Caco-2 (cell line): ENCODE measurements at regions not wholly inside any gene's neighbourhood (a gene's known extent, or its start where the extent isn't known, plus 50 kb on each side); places are given as distances from the start of the nearest gene placed in this dataset.

ENCODE experiments used
- BruUV-seq: library from RNA; stranded (reverse); fragments of 400-500 nt; replicated peaks from 2 replicates; lab custom pipeline; 2021; lab: Mats Ljungman, UMichigan
- CTCF ChIA-PET: fragments of 300-600 bp; sonication (Branson Sonifier 250); formaldehyde crosslinking; loops from one replicate; lab custom pipeline; 2022; ENCODE audit warnings: antibody characterized with exemption; lab: Charles Lee
- POLR2A ChIA-PET: fragments of 300-600 bp; sonication (Branson Sonifier 250); formaldehyde crosslinking; loops from one replicate; lab custom pipeline; 2022; ENCODE audit warnings: antibody characterized with exemption; lab: Charles Lee
- DNase-seq, 2 experiments: peaks; one replicate each; pipeline versions ENCODE4 v3.0.0 to v3.0.0-alpha.2; 2020 to 2022
- H3K27me3 ChIP-seq: replicated peaks from 2 replicates; pipeline ENCODE4 v1.6.0; 2011; ENCODE audit warnings: low read length; ENCODE audit not compliant: control insufficient read depth, insufficient read depth
- H3K36me3 ChIP-seq: 2 replicates; pipeline ENCODE4 v1.5.1; 2011; ENCODE audit warnings: low read length; ENCODE audit not compliant: control insufficient read depth, insufficient read depth
- H3K4me1 ChIP-seq: fragments of 250-450 bp; sonication (Bioruptor Pico); 2 replicates; pipeline ENCODE4 v1.5.1; 2020; ENCODE audit warnings: mild to moderate bottlenecking
- H3K4me3 ChIP-seq: 2 replicates; pipeline ENCODE4 v1.5.1; 2011; ENCODE audit warnings: low read depth, mild to moderate bottlenecking, control low read depth, low read length
- H3K9me3 ChIP-seq: fragments of 250-450 bp; sonication (Bioruptor Pico); 2 replicates; pipeline ENCODE4 v1.5.1; 2020; ENCODE audit warnings: mild to moderate bottlenecking, moderate library complexity
- H3K27ac Mint-ChIP-seq: one replicate; pipeline ENCODE4 v1.8.0; 2022; ENCODE audit warnings: mixed read lengths; ENCODE audit not compliant: unreplicated experiment
- H3K27me3 Mint-ChIP-seq: one replicate; pipeline ENCODE4 v1.8.0; 2022; ENCODE audit warnings: mixed read lengths; ENCODE audit not compliant: insufficient read depth, unreplicated experiment
- H3K36me3 Mint-ChIP-seq: one replicate; pipeline ENCODE4 v1.8.0; 2022; ENCODE audit warnings: mild to moderate bottlenecking, mixed read lengths; ENCODE audit not compliant: insufficient read depth, unreplicated experiment
- H3K4me1 Mint-ChIP-seq: one replicate; pipeline ENCODE4 v1.8.0; 2022; ENCODE audit warnings: low read depth, mixed read lengths; ENCODE audit not compliant: unreplicated experiment
- H3K4me3 Mint-ChIP-seq: one replicate; pipeline ENCODE4 v1.8.0; 2022; ENCODE audit warnings: mild to moderate bottlenecking, moderate library complexity, mixed read lengths; ENCODE audit not compliant: unreplicated experiment
- H3K9me3 Mint-ChIP-seq: one replicate; pipeline ENCODE4 v1.8.0; 2022; ENCODE audit warnings: mixed read lengths; ENCODE audit not compliant: unreplicated experiment
- CTCF ChIP-seq, 2 experiments: fragments of 200-600 bp in 1 of 2; IDR thresholded peaks; 1 replicate in 1 of 2; 2 replicates in 1 of 2; pipeline versions ENCODE4 v1.5.1 to v1.8.0; 2011 to 2022; ENCODE audit warnings: antibody characterized with exemption in 1 of 2, control low read depth in 1 of 2, inconsistent platforms in 1 of 2, low read depth in 1 of 2, low read length in 1 of 2, mild to moderate bottlenecking in 1 of 2, moderate library complexity in 1 of 2; ENCODE audit not compliant: insufficient read depth in 1 of 2, severe bottlenecking in 1 of 2, unreplicated experiment in 1 of 2
- intact Hi-C: fragments of 100-400 bp; cut with micrococcal nuclease; formaldehyde crosslinking; loops from one replicate; pipeline ENCODE4 v1.10.0; 2022; ENCODE audit not compliant: unreplicated experiment

- Mint-ChIP-seq H3K36me3 (no peaks in the 10 kb centered on the region), H3K4me1 (no peaks in the 10 kb centered on the region), H3K27me3 (peaks cover 11% of the 10 kb centered on the region), H3K27ac (no peak overlapping the region), H3K4me3 (no peak overlapping the region), H3K9me3 (no peaks in the 10 kb centered on the region)
- ChIA-PET CTCF (interaction anchor here (0.6 kb wide), 1 partner anchor 1868 kb away, joined by 20 read pairs; no protein-coding TSS in a partner anchor), POLR2A (no interaction called here)
- H3K4me3 ChIP-seq, result no peak overlapping the region
- H3K27me3 ChIP-seq, result no peaks in the 10 kb centered on the region
- no peaks in the 10 kb centered on the region for H3K9me3 ChIP-seq
- intact Hi-C loops, result no loop called here
- no TSS peak for BruUV-seq
- no peaks in the 10 kb centered on the region for H3K36me3 ChIP-seq
- TF ChIP-seq CTCF (IDR thresholded peaks at IDR 0.05; ENCODE audit: insufficient read depth in 1 of 2, low read depth in 1 of 2, low read length in 1 of 2, severe bottlenecking in 1 of 2, unreplicated experiment in 1 of 2), result no peak
- no peaks in the 10 kb centered on the region for H3K4me1 ChIP-seq
- DNase-seq, result no peak
Measured at GRCh38 chr13:75102001-75102716, 379.8 kb downstream of the TBC1D4 start.

GRCh38 chr13:75101348-75101747 is 380.6 kb downstream of the TBC1D4 start:
- no peaks in the 10 kb centered on the region for H3K27me3 ChIP-seq
- no peak overlapping the region for H3K4me3 ChIP-seq
- Mint-ChIP-seq H3K4me3 (no peak overlapping the region), H3K36me3 (no peaks in the 10 kb centered on the region), H3K27ac (no peak overlapping the region), H3K27me3 (peaks cover 11% of the 10 kb centered on the region), H3K9me3 (no peaks in the 10 kb centered on the region), H3K4me1 (no peaks in the 10 kb centered on the region)
- no peaks in the 10 kb centered on the region for H3K4me1 ChIP-seq
- DNase-seq, result no peak
- H3K36me3 ChIP-seq, result no peaks in the 10 kb centered on the region
- no peaks in the 10 kb centered on the region for H3K9me3 ChIP-seq
- ChIA-PET POLR2A (no interaction called here), CTCF (interaction anchor here (0.6 kb wide), 1 partner anchor 1869 kb away, joined by 20 read pairs; no protein-coding TSS in a partner anchor)
- intact Hi-C loops, result no loop called here
- BruUV-seq, result no TSS peak
- no peak for TF ChIP-seq CTCF (IDR thresholded peaks at IDR 0.05; ENCODE audit: insufficient read depth in 1 of 2, low read depth in 1 of 2, low read length in 1 of 2, severe bottlenecking in 1 of 2, unreplicated experiment in 1 of 2)

- Mint-ChIP-seq H3K36me3 (no peaks in the 10 kb centered on the region), H3K4me3 (no peak overlapping the region), H3K27me3 (peaks cover 9% of the 10 kb centered on the region), H3K27ac (no peak overlapping the region), H3K9me3 (no peaks in the 10 kb centered on the region), H3K4me1 (no peaks in the 10 kb centered on the region)
- no peak for TF ChIP-seq CTCF (IDR thresholded peaks at IDR 0.05; ENCODE audit: insufficient read depth in 1 of 2, low read depth in 1 of 2, low read length in 1 of 2, severe bottlenecking in 1 of 2, unreplicated experiment in 1 of 2)
- Histone ChIP-seq H3K36me3 (no peaks in the 10 kb centered on the region), H3K9me3 (no peaks in the 10 kb centered on the region), H3K27me3 (no peaks in the 10 kb centered on the region), H3K4me3 (no peak overlapping the region), H3K4me1 (no peaks in the 10 kb centered on the region)
- intact Hi-C loops, result no loop called here
- BruUV-seq, result no TSS peak
- ChIA-PET CTCF (no interaction called here), POLR2A (no interaction called here)
- DNase-seq, result no peak
Measured at GRCh38 chr13:75092143-75092542, 389.8 kb downstream of the TBC1D4 start.
